ENCODE measurements at regions not wholly inside any gene's neighbourhood (a gene's known extent, or its start where the extent isn't known, plus 50 kb on each side); places are given as distances from the start of the nearest gene placed in this dataset.

DNA sequence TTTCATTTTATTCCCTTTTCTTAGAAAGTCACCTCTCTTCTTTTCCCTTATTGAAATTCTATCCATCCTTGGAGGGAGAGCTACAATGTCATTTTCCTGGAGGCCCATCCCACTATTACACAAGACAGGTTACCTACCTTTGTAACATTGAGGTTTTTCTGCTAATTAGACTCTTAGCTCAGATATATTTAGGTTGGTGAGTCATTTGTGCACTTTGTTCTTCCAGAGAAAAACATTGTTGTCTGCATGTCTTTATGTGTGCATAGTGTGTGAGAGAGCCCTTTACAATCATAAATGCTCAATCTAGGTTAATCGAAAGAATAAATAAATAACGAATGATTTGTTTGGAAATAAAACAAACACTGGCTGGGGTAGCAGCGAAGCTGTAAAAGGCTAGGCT lies 191.8 kb downstream of the DACT1 start:
- H3K23ac ChIP-seq (ENCODE audit: insufficient read length), result no peak overlapping the region
- H2BK12ac ChIP-seq (ENCODE audit: low read depth, low read length), result no peak overlapping the region
- no peak overlapping the region for H3K27ac ChIP-seq (ENCODE audit: low read depth, low read length)
- no peak overlapping the region for H2BK5ac ChIP-seq (ENCODE audit: low read depth, low read length)
- H3K36me3 ChIP-seq (ENCODE audit: control insufficient read depth in 2 of 4, insufficient read depth in 4 of 4, low read length in 3 of 4), result no peaks in the 10 kb centered on the region; a peak in 1 of 8 replicates
- H3K27me3 ChIP-seq (replicated peaks in 1 of 4; ENCODE audit: control insufficient read depth in 3 of 4, extremely low read depth in 1 of 4, insufficient read depth in 3 of 4, low read length in 3 of 4), result no peaks in the 10 kb centered on the region
- H4K5ac ChIP-seq (ENCODE audit: insufficient read length, low read depth, low read length), result no peak overlapping the region
- no peak overlapping the region for H2BK15ac ChIP-seq (ENCODE audit: low read length)
- POLR2A ChIA-PET (ENCODE audit: partially characterized antibody), result no interaction called here
- H3K79me1 ChIP-seq (ENCODE audit: low read depth, low read length), result no peaks in the 10 kb centered on the region
- no peak overlapping the region for H2AFZ ChIP-seq (ENCODE audit: low read length)
- no peaks in the 10 kb centered on the region for H4K20me1 ChIP-seq (replicated peaks in 1 of 2; ENCODE audit: control insufficient read depth in 1 of 2, insufficient read depth in 2 of 2, low read length in 2 of 2)
- CTCF ChIA-PET (ENCODE audit: partially characterized antibody), result interaction anchor here (0.7 kb wide), 1 partner anchor 34 kb away, joined by 3 read pairs; no protein-coding TSS in a partner anchor
- H3K56ac ChIP-seq (replicated peaks; ENCODE audit: insufficient read length, low read depth, low read length), result no peak overlapping the region
- no peak overlapping the region for H2BK120ac ChIP-seq (replicated peaks; ENCODE audit: low read depth, low read length)
- no peak overlapping the region for H3K4me2 ChIP-seq (ENCODE audit: insufficient read depth in 1 of 2, low read depth in 2 of 2, low read length in 2 of 2)
- DNase-seq (ENCODE audit: low read depth in 1 of 2, low spot score in 2 of 2) (no peak), FAIRE-seq (no peak)
- no peak overlapping the region for H3K18ac ChIP-seq (ENCODE audit: extremely low read depth, low read length)
- WGBS, 2 experiments (ENCODE audit: extremely low coverage in 1 of 2, insufficient coverage in 1 of 2, insufficient read length in 1 of 2, insufficient replicate concordance in 2 of 2, low coverage in 1 of 2, low lambda C conversion rate in 2 of 2, missing lambda C conversion rate in 1 of 2), result 64% methylated on average over 3 of the region's 3 CpGs; no CpG with 5 or more reads in 1 of the 2 experiments
- H2BK20ac ChIP-seq (ENCODE audit: low read length), result no peak overlapping the region
- H4K8ac ChIP-seq (ENCODE audit: extremely low read depth, insufficient read depth, low read length), result no peak overlapping the region
- no peak overlapping the region for H2AK5ac ChIP-seq (ENCODE audit: low read depth, low read length)
- H3K23me2 ChIP-seq (ENCODE audit: low read depth, low read length), result no peaks in the 10 kb centered on the region
- peaks cover 9 to 14% of the 10 kb centered on the region in 2 experiments for H3K9me3 ChIP-seq (ENCODE audit: insufficient read depth in 2 of 2, low read depth in 1 of 2, low read length in 1 of 2)
- no peak overlapping the region for H3K9ac ChIP-seq (replicated peaks in 1 of 4; ENCODE audit: extremely low read depth in 1 of 4, low read depth in 3 of 4, low read length in 3 of 4)
- no peak overlapping the region for H4K91ac ChIP-seq (replicated peaks; ENCODE audit: insufficient read length, low read length)
- H3K79me2 ChIP-seq (ENCODE audit: control insufficient read depth in 1 of 2, insufficient read depth in 2 of 2, low read length in 2 of 2), result no peaks in the 10 kb centered on the region
- H3K4me3 ChIP-seq (ENCODE audit: extremely low read depth in 1 of 4, insufficient read depth in 2 of 4, low read depth in 3 of 4, low read length in 4 of 4), result no peak overlapping the region
- H3K14ac ChIP-seq (ENCODE audit: insufficient read length), result no peak overlapping the region
- H3K4ac ChIP-seq (replicated peaks; ENCODE audit: insufficient read length, low read depth, low read length), result no peak overlapping the region
- H3K4me1 ChIP-seq (replicated peaks in 1 of 4; ENCODE audit: control insufficient read depth in 3 of 4, insufficient read depth in 4 of 4, low read length in 3 of 4), result no peaks in the 10 kb centered on the region
- TF ChIP-seq POLR2AphosphoS5 (IDR thresholded peaks at IDR 0.05; ENCODE audit: low read depth, low read length) (no peak), TAF7 (optimal IDR thresholded peaks at IDR 0.05; ENCODE audit: borderline replicate concordance, low read depth, low read length) (no peak), EP300 (IDR thresholded peaks at IDR 0.05; ENCODE audit: borderline replicate concordance in 1 of 2, low read depth in 2 of 2, low read length in 2 of 2) (no peak), TCF12 (IDR thresholded peaks at IDR 0.05; ENCODE audit: low read depth, low read length) (no peak), RXRA (IDR thresholded peaks at IDR 0.05; ENCODE audit: insufficient read depth, low read depth, low read length) (no peak), SIX5 (IDR thresholded peaks at IDR 0.05; ENCODE audit: low read depth, low read length) (no peak), FOSL1 (IDR thresholded peaks at IDR 0.05; ENCODE audit: insufficient read depth, low read depth, low read length) (no peak), SAP30 (IDR thresholded peaks at IDR 0.05; ENCODE audit: insufficient read depth, insufficient replicate concordance, low read length) (no peak), SP1 (IDR thresholded peaks at IDR 0.05; ENCODE audit: low read depth, low read length) (no peak), EZH2 (IDR thresholded peaks at IDR 0.05; ENCODE audit: low read depth, low read length, severe bottlenecking) (no peak), GABPA (IDR thresholded peaks at IDR 0.05; ENCODE audit: borderline replicate concordance, insufficient read depth, low read length) (no peak)
